GM12874 (cell line): ENCODE measurements at regions not wholly inside any gene's neighbourhood (a gene's known extent, or its start where the extent isn't known, plus 50 kb on each side); places are given as distances from the start of the nearest gene placed in this dataset.

Experiments
- CTCF ChIP-seq: IDR thresholded peaks from 2 replicates; pipeline ENCODE4 v1.5.1; 2011; ENCODE audit warnings: low read depth, mild to moderate bottlenecking, control low read depth, low read length, moderate library complexity; ENCODE audit not compliant: insufficient read depth

DNA sequence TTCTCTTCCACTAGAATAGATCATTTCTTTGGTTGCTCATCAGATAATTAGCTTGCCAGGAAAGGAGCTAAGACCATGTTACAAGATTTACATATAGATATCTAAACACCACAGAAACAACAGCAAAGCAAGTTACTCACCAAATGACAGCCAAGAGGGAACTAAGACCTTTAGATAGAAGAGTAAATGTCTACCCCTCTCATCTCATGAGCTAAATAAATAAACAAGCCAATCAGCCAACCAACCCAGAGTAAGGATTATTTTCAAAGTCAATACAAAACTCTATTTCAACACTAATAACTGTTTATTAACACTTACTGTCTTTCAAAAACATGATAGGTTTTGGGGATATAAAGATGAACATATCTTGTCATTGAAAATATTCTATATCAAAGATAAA is 474.7 kb downstream of the LMO4 start:
- no peak for TF ChIP-seq CTCF

DNA sequence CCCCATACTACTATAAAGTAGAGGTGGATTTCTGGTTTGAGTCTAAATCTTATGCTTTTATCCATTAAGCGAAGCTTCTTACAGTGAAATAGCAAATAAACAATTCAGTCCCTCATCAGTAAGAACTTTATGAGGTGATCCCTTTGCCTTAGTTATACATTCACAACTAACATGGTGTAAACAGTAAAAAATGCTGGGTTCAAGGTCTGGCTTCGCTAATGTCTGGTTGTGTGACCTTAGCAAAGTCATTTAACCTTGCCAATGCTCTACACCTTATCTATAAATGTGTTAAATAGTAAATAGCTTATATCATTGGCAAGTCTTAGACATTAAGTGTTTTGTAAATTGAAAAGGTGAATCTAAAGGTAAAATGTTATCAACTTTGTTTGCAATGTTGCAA is 475.4 kb downstream of the LMO4 start:
- TF ChIP-seq CTCF: no peak

DNA sequence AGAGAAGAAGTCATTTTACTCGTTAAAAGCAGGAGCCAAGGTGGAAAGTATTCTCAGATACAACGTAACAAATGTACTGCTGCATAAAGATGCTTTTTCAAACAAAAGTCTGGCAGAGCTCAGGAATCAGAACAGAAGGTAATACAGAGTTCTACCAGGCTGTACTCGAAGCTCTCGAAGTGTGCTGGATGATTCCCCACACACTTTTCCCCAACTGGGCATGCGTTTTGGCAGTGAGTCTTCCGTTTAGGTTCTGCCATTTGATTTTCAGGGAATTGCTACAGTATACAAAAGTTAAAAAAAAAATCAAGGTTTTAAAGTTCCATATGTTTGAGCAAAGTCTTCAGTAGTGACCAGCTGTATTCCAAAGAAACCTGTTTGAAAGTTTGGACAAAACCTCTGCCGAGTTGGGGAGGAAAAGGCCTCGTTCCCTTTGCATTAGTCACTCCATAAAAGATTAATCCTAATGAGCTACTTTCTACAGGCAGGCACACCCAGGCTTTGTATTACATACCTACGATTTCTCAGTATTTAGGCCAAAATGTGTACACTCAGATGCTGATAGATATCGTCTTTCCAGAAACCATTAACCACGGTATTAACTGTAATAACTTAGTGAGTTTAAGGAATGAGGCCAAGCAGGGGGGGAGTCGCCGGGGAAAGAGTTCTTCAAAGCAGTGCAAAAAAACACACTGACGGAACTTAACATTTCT is 477.1 kb downstream of the LMO4 start:
- TF ChIP-seq CTCF: no peak

GRCh38 chr1:87806379-87807094 is 477.9 kb downstream of the LMO4 start:
- no peak for TF ChIP-seq CTCF

- no peak for TF ChIP-seq CTCF
Observed at GRCh38 chr1:87810166-87810565, 481.5 kb downstream of the LMO4 start.

DNA sequence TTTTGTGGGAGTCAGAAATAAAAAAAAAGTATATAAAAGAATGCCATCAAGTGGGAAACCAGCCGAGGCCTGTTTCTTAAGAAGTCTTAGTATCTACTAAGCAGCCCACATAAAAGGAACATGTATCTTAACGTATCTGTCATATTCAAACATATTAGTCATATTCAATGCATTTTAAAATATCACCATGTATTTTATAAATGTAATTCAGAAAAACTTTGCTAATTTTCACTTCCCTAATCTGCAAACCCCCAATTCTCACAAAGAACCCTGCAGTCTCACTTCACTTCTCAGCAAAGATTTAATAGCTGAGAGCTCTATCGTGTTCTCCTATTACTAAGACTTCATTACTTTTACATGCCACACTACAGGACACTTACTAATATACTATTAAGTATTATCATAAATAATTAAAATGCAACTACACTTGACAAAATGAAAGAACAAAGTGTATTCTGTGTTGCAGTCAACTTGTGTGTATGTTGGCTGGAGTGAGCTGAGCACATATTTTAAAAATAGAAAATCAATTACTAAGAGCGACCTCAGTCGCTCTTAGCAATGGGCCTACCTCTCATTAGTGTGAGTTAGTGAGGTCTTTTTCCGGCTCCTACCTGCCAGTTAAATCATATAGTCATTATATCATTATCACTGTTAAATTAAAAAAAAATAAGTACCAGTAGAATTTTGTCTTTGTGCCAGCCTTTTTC is 484.3 kb downstream of the LMO4 start:
- no peak for TF ChIP-seq CTCF

- TF ChIP-seq CTCF: no peak
Observed at GRCh38 chr1:87814573-87814972, 485.9 kb downstream of the LMO4 start.
